GM12864 (cell line): ENCODE measurements at regions not wholly inside any gene's neighbourhood (a gene's known extent, or its start where the extent isn't known, plus 50 kb on each side); places are given as distances from the start of the nearest gene placed in this dataset.
"Not testable (repeated sequence)": the region's sequence is repeated elsewhere in the genome, so short reads cannot be mapped to it uniquely, and the experiment has no call there.

ENCODE experiments used
- DNase-seq: peaks from one replicate; pipeline ENCODE4 v3.0.0-alpha.2; 2011; ENCODE audit warnings: low read depth
- H3K4me3 ChIP-seq: 2 replicates; pipeline ENCODE4 v1.5.1; 2011; ENCODE audit warnings: mild to moderate bottlenecking, low read depth, low read length, control low read depth
- CTCF ChIP-seq: IDR thresholded peaks from 2 replicates; pipeline ENCODE4 v1.5.1; 2011; ENCODE audit warnings: low read depth, mild to moderate bottlenecking, moderate library complexity, low read length, control low read depth, inconsistent platforms; ENCODE audit errors: missing control alignments

GRCh38 chr1:214740471-214740870, 137.5 kb downstream of the CENPF start:
- no peak for DNase-seq
- no peak for TF ChIP-seq CTCF
- H3K4me3 ChIP-seq: no peak overlapping the region

DNA sequence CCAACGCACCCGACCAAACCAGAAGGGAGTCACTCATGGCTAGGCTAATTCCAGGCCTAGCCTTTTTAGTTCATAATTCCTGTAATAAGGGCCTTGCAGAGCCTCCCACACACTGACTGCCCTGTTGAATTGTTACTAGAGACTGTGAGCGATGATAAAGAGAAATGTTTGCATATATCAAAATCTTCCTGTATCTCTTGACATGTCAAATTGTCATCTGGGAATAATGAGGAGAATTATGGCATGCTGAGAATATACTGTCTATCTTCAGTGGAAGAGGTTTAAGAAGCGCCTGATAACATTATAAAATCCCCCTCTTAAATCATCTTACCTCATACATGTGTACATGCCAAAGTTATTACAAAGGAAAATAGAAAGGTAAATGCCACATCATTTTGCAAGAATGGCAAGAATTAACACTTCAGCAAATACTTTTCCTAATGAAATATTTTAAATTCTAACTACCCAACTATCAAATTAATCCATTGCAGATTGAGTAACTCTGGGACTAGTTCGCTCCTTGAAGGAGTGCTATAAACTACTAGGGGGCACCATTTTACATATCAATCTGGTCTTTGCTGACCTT, 144.1 kb downstream of the CENPF start:
- H3K4me3 ChIP-seq: no peak overlapping the region
- TF ChIP-seq CTCF: no peak
- DNase-seq: no peak

DNA sequence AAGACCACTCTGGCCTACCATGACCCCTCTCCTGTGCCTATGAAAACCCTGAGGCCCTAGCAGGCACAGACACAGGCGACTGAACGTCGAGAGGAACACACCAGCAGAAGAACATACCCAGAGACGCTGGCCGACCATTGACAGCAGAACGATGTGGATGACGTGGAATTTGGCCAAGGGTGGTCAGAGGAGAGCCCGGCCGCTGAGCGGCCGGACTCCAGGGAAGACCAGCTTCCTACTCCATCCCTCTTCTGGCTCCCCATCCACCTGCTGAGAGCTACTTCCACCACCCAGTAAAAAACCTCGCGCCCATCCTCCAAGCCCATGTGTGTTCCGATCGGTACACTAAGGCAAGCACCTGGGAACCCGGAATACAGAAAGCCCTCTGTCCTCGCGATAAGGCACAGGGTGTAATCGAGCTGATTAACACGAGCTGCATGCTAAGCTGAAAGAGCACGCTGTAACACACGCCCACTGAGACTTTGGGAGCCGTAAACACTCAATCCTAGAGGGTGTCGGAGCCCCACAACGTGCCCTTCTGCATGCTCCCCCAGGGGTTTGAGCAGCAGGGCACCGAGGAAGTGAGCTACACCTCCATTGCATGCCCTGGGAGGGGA, 150.3 kb downstream of the CENPF start:
- TF ChIP-seq CTCF: no peak
- no peak for DNase-seq
- H3K4me3 ChIP-seq: no peak overlapping the region

- TF ChIP-seq CTCF: no peak
- no peak overlapping the region for H3K4me3 ChIP-seq
- DNase-seq: no peak
These were observed 158.0 kb downstream of the CENPF start for GRCh38 chr1:214761030-214761429.

GRCh38 chr1:214762902-214763301, 159.9 kb downstream of the CENPF start:
- no peak overlapping the region for H3K4me3 ChIP-seq
- DNase-seq: no peak
- no peak for TF ChIP-seq CTCF

DNA sequence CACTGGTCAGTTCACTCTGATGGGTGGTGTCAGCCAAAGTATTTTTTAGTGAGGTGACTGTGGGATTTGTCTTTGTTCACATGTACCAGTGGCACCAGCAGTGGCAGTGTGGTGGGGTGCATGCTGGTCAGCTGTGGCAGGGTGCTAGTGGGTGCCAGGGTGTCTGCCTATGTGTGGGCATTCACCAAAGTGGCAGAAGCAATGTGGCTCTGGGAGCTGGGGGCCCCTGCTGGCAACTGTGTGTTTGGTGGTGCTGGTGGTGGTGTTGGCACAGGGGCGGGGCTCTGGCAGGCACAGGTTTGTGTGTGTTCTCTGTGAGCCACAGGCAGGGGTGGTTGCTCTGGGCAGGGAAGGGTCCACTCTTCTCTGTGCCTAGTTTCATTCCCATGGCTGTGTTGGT, 161.5 kb downstream of the CENPF start:
- H3K4me3 ChIP-seq: no peak overlapping the region
- no peak for DNase-seq
- TF ChIP-seq CTCF: no peak

GRCh38 chr1:214767221-214767620, 164.2 kb downstream of the CENPF start:
- no peak for TF ChIP-seq CTCF
- no peak for DNase-seq
- no peak overlapping the region for H3K4me3 ChIP-seq

DNA sequence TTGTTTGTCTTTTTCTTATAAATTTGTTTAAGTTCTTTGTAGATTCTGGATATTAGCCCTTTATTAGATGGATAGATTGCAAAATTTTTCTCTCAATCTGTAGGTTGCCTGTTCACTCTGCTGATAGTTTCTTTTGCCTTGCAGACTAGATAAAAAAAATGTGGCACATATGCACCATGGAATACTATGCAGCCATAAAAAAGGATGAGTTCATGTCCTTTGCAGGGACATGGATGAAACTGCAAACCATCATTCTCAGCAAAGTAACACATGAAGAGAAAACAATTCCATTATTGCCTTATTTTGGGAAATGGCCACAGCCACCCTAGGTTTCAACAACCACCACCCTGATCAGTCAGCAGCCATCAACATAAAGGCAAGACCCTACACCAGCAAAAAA, 166.7 kb downstream of the CENPF start:
- not testable (repeated sequence) for DNase-seq, H3K4me3 ChIP-seq
